SK-N-SH treated with all-trans-retinoic acid at 6 μM for 48 hours (cell line): ENCODE measurements at regions not wholly inside any gene's neighbourhood (a gene's known extent, or its start where the extent isn't known, plus 50 kb on each side); places are given as distances from the start of the nearest gene placed in this dataset.

Experiments used
- ARNTL ChIP-seq: fragments of 450-650 bp; formaldehyde crosslinking; IDR thresholded peaks from 2 replicates; pipeline ENCODE4 v1.5.0; 2020; ENCODE audit warnings: low read depth, mild to moderate bottlenecking, moderate library complexity, borderline replicate concordance
- BACH2 ChIP-seq: fragments of 250-450 bp; sonication (Bioruptor Pico); IDR thresholded peaks from 2 replicates; pipeline ENCODE4 v1.9.0; 2021; ENCODE audit warnings: mild to moderate bottlenecking, borderline replicate concordance
- ISL1 ChIP-seq: fragments of 250-450 bp; sonication (Bioruptor Pico); IDR thresholded peaks from 2 replicates; pipeline ENCODE4 v2.1.2; 2022; ENCODE audit warnings: mild to moderate bottlenecking, moderate library complexity
- TCF4 ChIP-seq: fragments of 250-450 bp; sonication (Bioruptor Pico); IDR thresholded peaks from 2 replicates; pipeline ENCODE4 v1.8.0; 2021; ENCODE audit warnings: mild to moderate bottlenecking, moderate library complexity, borderline replicate concordance
- ZC3H10 ChIP-seq: fragments of 250-450 bp; sonication (Bioruptor Pico); IDR thresholded peaks from 2 replicates; pipeline ENCODE4 v1.5.1; 2021; ENCODE audit warnings: mild to moderate bottlenecking, moderate library complexity
- ZFP3 ChIP-seq: fragments of 250-450 bp; sonication (Bioruptor Pico); IDR thresholded peaks from 2 replicates; pipeline ENCODE4 v1.5.0; 2020; ENCODE audit warnings: mild to moderate bottlenecking, moderate library complexity
- ZNF70 ChIP-seq: fragments of 450-650 bp; formaldehyde crosslinking; IDR thresholded peaks from 2 replicates; pipeline ENCODE4 v1.5.0; 2020; ENCODE audit warnings: mild to moderate bottlenecking, moderate library complexity
- TF ChIP-seq, protein P1 (sequence below): fragments of 250-450 bp; sonication (Bioruptor Pico); IDR thresholded peaks from 2 replicates; pipeline ENCODE4 v1.8.0; 2020; ENCODE audit warnings: mild to moderate bottlenecking, moderate library complexity, borderline replicate concordance

- TF ChIP-seq ARNTL (CRISPR knock-in tag) = no peak
- no peak for TF ChIP-seq ZNF70 (CRISPR knock-in tag)
- no peak for TF ChIP-seq TCF4 (CRISPR knock-in tag)
- TF ChIP-seq, protein P1, sequence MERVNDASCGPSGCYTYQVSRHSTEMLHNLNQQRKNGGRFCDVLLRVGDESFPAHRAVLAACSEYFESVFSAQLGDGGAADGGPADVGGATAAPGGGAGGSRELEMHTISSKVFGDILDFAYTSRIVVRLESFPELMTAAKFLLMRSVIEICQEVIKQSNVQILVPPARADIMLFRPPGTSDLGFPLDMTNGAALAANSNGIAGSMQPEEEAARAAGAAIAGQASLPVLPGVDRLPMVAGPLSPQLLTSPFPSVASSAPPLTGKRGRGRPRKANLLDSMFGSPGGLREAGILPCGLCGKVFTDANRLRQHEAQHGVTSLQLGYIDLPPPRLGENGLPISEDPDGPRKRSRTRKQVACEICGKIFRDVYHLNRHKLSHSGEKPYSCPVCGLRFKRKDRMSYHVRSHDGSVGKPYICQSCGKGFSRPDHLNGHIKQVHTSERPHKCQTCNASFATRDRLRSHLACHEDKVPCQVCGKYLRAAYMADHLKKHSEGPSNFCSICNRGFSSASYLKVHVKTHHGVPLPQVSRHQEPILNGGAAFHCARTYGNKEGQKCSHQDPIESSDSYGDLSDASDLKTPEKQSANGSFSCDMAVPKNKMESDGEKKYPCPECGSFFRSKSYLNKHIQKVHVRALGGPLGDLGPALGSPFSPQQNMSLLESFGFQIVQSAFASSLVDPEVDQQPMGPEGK = no peak
- no peak for TF ChIP-seq ISL1
- no peak for TF ChIP-seq ZFP3 (CRISPR knock-in tag)
- TF ChIP-seq ZC3H10 (CRISPR knock-in tag) = no peak
- no peak for TF ChIP-seq BACH2 (CRISPR knock-in tag)
Observed at GRCh38 chr13:99861771-99862170, 109.8 kb downstream of the ZIC5 start.
